Ishikawa (cell line): ENCODE measurements at regions not wholly inside any gene's neighbourhood (a gene's known extent, or its start where the extent isn't known, plus 50 kb on each side); places are given as distances from the start of the nearest gene placed in this dataset.

ENCODE experiments used
- CEBPB ChIP-seq: IDR thresholded peaks from 2 replicates; pipeline ENCODE4 v1.6.1; 2012
- EGR1 ChIP-seq: IDR thresholded peaks from 2 replicates; pipeline ENCODE4 v1.6.1; 2012
- RAD21 ChIP-seq: IDR thresholded peaks from 2 replicates; pipeline ENCODE4 v1.6.1; 2012; ENCODE audit warnings: low read depth
- TCF12 ChIP-seq: IDR thresholded peaks from 2 replicates; pipeline ENCODE4 v1.6.1; 2012; ENCODE audit warnings: low read depth
- YY1 ChIP-seq: IDR thresholded peaks from 2 replicates; pipeline ENCODE4 v1.6.1; 2012; ENCODE audit warnings: low read depth
- TF ChIP-seq, protein P1 (sequence below): IDR thresholded peaks from 2 replicates; pipeline ENCODE4 v1.6.1; 2012
- TF ChIP-seq, protein P2 (sequence below): IDR thresholded peaks from 2 replicates; pipeline ENCODE4 v1.6.1; 2012; ENCODE audit warnings: low read depth, mild to moderate bottlenecking

DNA sequence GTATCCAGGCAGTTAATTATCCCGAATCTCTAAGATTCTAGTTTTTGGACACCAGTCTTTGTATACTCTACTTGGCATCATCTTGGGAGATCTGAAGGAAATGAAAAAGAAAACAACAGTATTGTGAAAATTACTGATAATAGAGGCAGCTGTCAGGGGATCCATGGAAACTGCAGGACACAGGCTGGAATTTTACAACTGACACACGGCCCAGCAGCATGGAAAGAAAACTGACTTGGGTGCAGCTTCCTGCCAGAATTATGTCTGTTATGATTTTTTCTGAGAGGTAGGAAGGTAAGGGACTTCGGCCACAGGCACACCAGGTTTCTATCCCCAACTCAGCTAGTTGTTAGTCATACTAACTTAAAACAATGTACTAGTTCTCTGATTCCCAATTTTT, 57.7 kb upstream of the ERBB4 start:
- no peak for TF ChIP-seq RAD21
- TF ChIP-seq, protein P1, sequence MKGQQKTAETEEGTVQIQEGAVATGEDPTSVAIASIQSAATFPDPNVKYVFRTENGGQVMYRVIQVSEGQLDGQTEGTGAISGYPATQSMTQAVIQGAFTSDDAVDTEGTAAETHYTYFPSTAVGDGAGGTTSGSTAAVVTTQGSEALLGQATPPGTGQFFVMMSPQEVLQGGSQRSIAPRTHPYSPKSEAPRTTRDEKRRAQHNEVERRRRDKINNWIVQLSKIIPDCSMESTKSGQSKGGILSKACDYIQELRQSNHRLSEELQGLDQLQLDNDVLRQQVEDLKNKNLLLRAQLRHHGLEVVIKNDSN = no peak
- no peak for TF ChIP-seq EGR1
- no peak for TF ChIP-seq CEBPB
- no peak for TF ChIP-seq YY1
- TF ChIP-seq, protein P2, sequence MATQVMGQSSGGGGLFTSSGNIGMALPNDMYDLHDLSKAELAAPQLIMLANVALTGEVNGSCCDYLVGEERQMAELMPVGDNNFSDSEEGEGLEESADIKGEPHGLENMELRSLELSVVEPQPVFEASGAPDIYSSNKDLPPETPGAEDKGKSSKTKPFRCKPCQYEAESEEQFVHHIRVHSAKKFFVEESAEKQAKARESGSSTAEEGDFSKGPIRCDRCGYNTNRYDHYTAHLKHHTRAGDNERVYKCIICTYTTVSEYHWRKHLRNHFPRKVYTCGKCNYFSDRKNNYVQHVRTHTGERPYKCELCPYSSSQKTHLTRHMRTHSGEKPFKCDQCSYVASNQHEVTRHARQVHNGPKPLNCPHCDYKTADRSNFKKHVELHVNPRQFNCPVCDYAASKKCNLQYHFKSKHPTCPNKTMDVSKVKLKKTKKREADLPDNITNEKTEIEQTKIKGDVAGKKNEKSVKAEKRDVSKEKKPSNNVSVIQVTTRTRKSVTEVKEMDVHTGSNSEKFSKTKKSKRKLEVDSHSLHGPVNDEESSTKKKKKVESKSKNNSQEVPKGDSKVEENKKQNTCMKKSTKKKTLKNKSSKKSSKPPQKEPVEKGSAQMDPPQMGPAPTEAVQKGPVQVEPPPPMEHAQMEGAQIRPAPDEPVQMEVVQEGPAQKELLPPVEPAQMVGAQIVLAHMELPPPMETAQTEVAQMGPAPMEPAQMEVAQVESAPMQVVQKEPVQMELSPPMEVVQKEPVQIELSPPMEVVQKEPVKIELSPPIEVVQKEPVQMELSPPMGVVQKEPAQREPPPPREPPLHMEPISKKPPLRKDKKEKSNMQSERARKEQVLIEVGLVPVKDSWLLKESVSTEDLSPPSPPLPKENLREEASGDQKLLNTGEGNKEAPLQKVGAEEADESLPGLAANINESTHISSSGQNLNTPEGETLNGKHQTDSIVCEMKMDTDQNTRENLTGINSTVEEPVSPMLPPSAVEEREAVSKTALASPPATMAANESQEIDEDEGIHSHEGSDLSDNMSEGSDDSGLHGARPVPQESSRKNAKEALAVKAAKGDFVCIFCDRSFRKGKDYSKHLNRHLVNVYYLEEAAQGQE = no peak
- no peak for TF ChIP-seq TCF12
